Body of pancreas (tissue), 4 donors: ENCODE measurements at regions not wholly inside any gene's neighbourhood (a gene's known extent, or its start where the extent isn't known, plus 50 kb on each side); places are given as distances from the start of the nearest gene placed in this dataset.

Source experiments
- ATAC-seq: fragments of 150-250 bp; one replicate; pipeline ENCODE4 v1.9.1; 2016
- DNase-seq, 4 donors: peaks; one replicate each; pipeline ENCODE4 v3.0.0-alpha.2; 2019
- H3K27ac ChIP-seq, 4 donors: fragments of 200-600 bp; sonication (generic); 1 replicate in 3 of 4; 2 replicates in 1 of 4; pipeline versions ENCODE4 v1.5.1 to v1.6.1; 2016 to 2019; ENCODE audit warnings: mild to moderate bottlenecking in 1 of 4, mixed read lengths in 1 of 4, moderate library complexity in 1 of 4
- H3K27me3 ChIP-seq, 2 donors: fragments of 200-600 bp; sonication (generic); one replicate each; pipeline ENCODE4 v1.6.0; 2016; ENCODE audit warnings: mild to moderate bottlenecking in 1 of 2
- H3K36me3 ChIP-seq, 2 donors: fragments of 200-600 bp; sonication (generic); replicated peaks in 1 of 2; 2 replicates each; pipeline ENCODE4 v1.5.1; 2016; ENCODE audit warnings: low read depth in 2 of 2; ENCODE audit not compliant: insufficient read depth in 1 of 2
- H3K4me1 ChIP-seq: fragments of 200-600 bp; sonication (generic); one replicate; pipeline ENCODE4 v1.6.0; 2016
- H3K4me3 ChIP-seq, 2 donors: fragments of 200-600 bp; sonication (generic); 1 replicate in 1 of 2; 2 replicates in 1 of 2; pipeline ENCODE4 v1.5.1; 2016 to 2019
- H3K9me3 ChIP-seq, 3 donors: fragments of 200-600 bp; sonication (generic); 1 replicate in 2 of 3; 2 replicates in 1 of 3; pipeline ENCODE4 v1.5.1; 2016
- CTCF ChIP-seq, 7 experiments: fragments of 450-650 bp in 4 of 7; fragments of 200-600 bp in 3 of 7; sonication (generic) in 3 of 7; IDR thresholded peaks; one replicate each; pipeline ENCODE4 v1.5.1; 2016 to 2019; ENCODE audit warnings: antibody characterized with exemption in 7 of 7
- POLR2A ChIP-seq, 3 donors: fragments of 450-650 bp; IDR thresholded peaks; one replicate each; pipeline ENCODE4 v1.6.1; 2016; ENCODE audit warnings: antibody characterized with exemption in 3 of 3, mild to moderate bottlenecking in 2 of 3
- WGBS, 2 donors: methylation state at CpG; one replicate each; pipeline ENCODE4 v1.1.5; 2017; 5-methylcytosine and 5-hydroxymethylcytosine counted together
- intact Hi-C: fragments of 100-400 bp; cut with DNase I; formaldehyde crosslinking; loops from one replicate; pipeline ENCODE4 v1.15.1; 2023

- ATAC-seq = no peak
- intact Hi-C loops = no loop called here
- no peak for DNase-seq
- Histone ChIP-seq H3K4me3 (no peak overlapping the region), H3K27me3 (no peaks in the 10 kb centered on the region), H3K9me3 (no peaks in the 10 kb centered on the region), H3K36me3 (no peaks in the 10 kb centered on the region), H3K27ac (no peak overlapping the region), H3K4me1 (no peaks in the 10 kb centered on the region)
- 57 to 71% methylated on average over 4 of the region's 4 CpGs for WGBS, 2 donors
- TF ChIP-seq POLR2A (IDR thresholded peaks at IDR 0.05) = no peak
- no peak for TF ChIP-seq CTCF (IDR thresholded peaks at IDR 0.05)
These were observed 114.1 kb upstream of the OSR1 start for GRCh38 chr2:19472391-19472978.

- no peaks in the 10 kb centered on the region for H3K9me3 ChIP-seq
- 70 to 80% methylated on average over 4 of the region's 4 CpGs for WGBS, 2 donors
- no peak for TF ChIP-seq POLR2A (IDR thresholded peaks at IDR 0.05)
- ATAC-seq = no peak
- DNase-seq = no peak
- intact Hi-C loops = no loop called here
- H3K4me3 ChIP-seq = no peak overlapping the region
- H3K27me3 ChIP-seq = no peaks in the 10 kb centered on the region
- H3K36me3 ChIP-seq = no peaks in the 10 kb centered on the region
- H3K4me1 ChIP-seq = no peaks in the 10 kb centered on the region
- no peak overlapping the region for H3K27ac ChIP-seq
These were observed 113.1 kb upstream of the OSR1 start for GRCh38 chr2:19471491-19471890.

GRCh38 chr2:19465978-19466377, 107.6 kb upstream of the OSR1 start:
- ATAC-seq = no peak
- intact Hi-C loops = no loop called here
- Histone ChIP-seq H3K27ac (no peak overlapping the region), H3K36me3 (no peaks in the 10 kb centered on the region), H3K27me3 (no peaks in the 10 kb centered on the region), H3K4me3 (no peak overlapping the region), H3K9me3 (no peaks in the 10 kb centered on the region), H3K4me1 (no peaks in the 10 kb centered on the region)
- TF ChIP-seq CTCF (IDR thresholded peaks at IDR 0.05) = no peak
- TF ChIP-seq POLR2A (IDR thresholded peaks at IDR 0.05) = no peak
- DNase-seq = no peak

GRCh38 chr2:19462256-19462645, 103.8 kb upstream of the OSR1 start:
- no peak for DNase-seq
- WGBS, 2 donors = 41 to 61% methylated on average over 2 of the region's 2 CpGs
- H3K27me3 ChIP-seq = no peaks in the 10 kb centered on the region
- no peak overlapping the region for H3K27ac ChIP-seq
- no peak for ATAC-seq
- H3K4me3 ChIP-seq = no peak overlapping the region
- H3K4me1 ChIP-seq = no peaks in the 10 kb centered on the region
- H3K36me3 ChIP-seq = no peaks in the 10 kb centered on the region
- no peak for TF ChIP-seq CTCF (IDR thresholded peaks at IDR 0.05)
- H3K9me3 ChIP-seq = no peaks in the 10 kb centered on the region
- intact Hi-C loops = no loop called here

GRCh38 chr2:19461504-19462255, 103.3 kb upstream of the OSR1 start:
- TF ChIP-seq POLR2A (IDR thresholded peaks at IDR 0.05) (no peak), CTCF (IDR thresholded peaks at IDR 0.05) (no peak)
- no peak overlapping the region for H3K27ac ChIP-seq
- 45 to 57% methylated on average over 5 of the region's 5 CpGs for WGBS, 2 donors

More at GRCh38 chr2:19461504-19462255, 103.3 kb upstream of the OSR1 start:
- DNase-seq (no peak), ATAC-seq (no peak)
- intact Hi-C loops = no loop called here
- Histone ChIP-seq H3K4me1 (no peaks in the 10 kb centered on the region), H3K27me3 (no peaks in the 10 kb centered on the region), H3K36me3 (no peaks in the 10 kb centered on the region), H3K4me3 (no peak overlapping the region), H3K9me3 (no peaks in the 10 kb centered on the region)
